ENCODE measurements at regions not wholly inside any gene's neighbourhood (a gene's known extent, or its start where the extent isn't known, plus 50 kb on each side); places are given as distances from the start of the nearest gene placed in this dataset.

- DNase-seq (ENCODE audit: low spot score), result no peak
- H3K4me2 ChIP-seq, result no peak overlapping the region
Observed at GRCh38 chr2:13115643-13116042, 398.9 kb downstream of the TRIB2 start.

More at GRCh38 chr2:13115643-13116042, 398.9 kb downstream of the TRIB2 start:
- peaks cover 8% of the 10 kb centered on the region; the same call in 2 of the 3 replicates for H3K4me1 Mint-ChIP-seq
- Histone ChIP-seq H4K20me1 (replicated peaks; ENCODE audit: insufficient read depth) (no peaks in the 10 kb centered on the region), H3K27ac (ENCODE audit: low read depth) (no peak overlapping the region), H2AFZ (no peak overlapping the region), H3K4me3 (no peak overlapping the region), H3K79me2 (replicated peaks; ENCODE audit: insufficient read depth) (no peaks in the 10 kb centered on the region), H3K9me2 (ENCODE audit: insufficient read depth) (no peaks in the 10 kb centered on the region; the same call in 1 of the 2 replicates), H3K36me3 (ENCODE audit: insufficient read depth) (no peaks in the 10 kb centered on the region), H3K27me3 (ENCODE audit: insufficient read depth) (no peaks in the 10 kb centered on the region), H3K4me1 (ENCODE audit: insufficient read depth) (no peaks in the 10 kb centered on the region), H3F3A (replicated peaks; ENCODE audit: low read depth) (no peaks in the 10 kb centered on the region)
- H3K27me3 Mint-ChIP-seq (ENCODE audit: insufficient read depth, low read depth, poor library complexity), result no peaks in the 10 kb centered on the region
- H3K36me3 Mint-ChIP-seq (ENCODE audit: low read depth), result no peaks in the 10 kb centered on the region
- TF ChIP-seq STAT1 (IDR thresholded peaks at IDR 0.05; ENCODE audit: unreplicated experiment) (no peak), ZNF331 (CRISPR knock-in tag; IDR thresholded peaks at IDR 0.05; ENCODE audit: low read depth) (no peak), ETS1 (IDR thresholded peaks at IDR 0.05) (no peak), ZNF114 (CRISPR knock-in tag; IDR thresholded peaks at IDR 0.05) (no peak), NANOG (IDR thresholded peaks at IDR 0.05; ENCODE audit: borderline replicate concordance) (no peak), EZH2phosphoT487 (IDR thresholded peaks at IDR 0.05; ENCODE audit: unreplicated experiment) (no peak), EZH2 (IDR thresholded peaks at IDR 0.05; ENCODE audit: low read depth, unreplicated experiment) (no peak), JUNB (IDR thresholded peaks at IDR 0.05; ENCODE audit: unreplicated experiment) (no peak), REST (IDR thresholded peaks at IDR 0.05; ENCODE audit: unreplicated experiment) (no peak), CREB1 (CRISPR knock-in tag; IDR thresholded peaks at IDR 0.05; ENCODE audit: low read depth) (no peak)
- TF ChIP-seq, protein P1, sequence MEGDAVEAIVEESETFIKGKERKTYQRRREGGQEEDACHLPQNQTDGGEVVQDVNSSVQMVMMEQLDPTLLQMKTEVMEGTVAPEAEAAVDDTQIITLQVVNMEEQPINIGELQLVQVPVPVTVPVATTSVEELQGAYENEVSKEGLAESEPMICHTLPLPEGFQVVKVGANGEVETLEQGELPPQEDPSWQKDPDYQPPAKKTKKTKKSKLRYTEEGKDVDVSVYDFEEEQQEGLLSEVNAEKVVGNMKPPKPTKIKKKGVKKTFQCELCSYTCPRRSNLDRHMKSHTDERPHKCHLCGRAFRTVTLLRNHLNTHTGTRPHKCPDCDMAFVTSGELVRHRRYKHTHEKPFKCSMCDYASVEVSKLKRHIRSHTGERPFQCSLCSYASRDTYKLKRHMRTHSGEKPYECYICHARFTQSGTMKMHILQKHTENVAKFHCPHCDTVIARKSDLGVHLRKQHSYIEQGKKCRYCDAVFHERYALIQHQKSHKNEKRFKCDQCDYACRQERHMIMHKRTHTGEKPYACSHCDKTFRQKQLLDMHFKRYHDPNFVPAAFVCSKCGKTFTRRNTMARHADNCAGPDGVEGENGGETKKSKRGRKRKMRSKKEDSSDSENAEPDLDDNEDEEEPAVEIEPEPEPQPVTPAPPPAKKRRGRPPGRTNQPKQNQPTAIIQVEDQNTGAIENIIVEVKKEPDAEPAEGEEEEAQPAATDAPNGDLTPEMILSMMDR (conservative IDR thresholded peaks at IDR 0.05; ENCODE audit: low read depth in 2 of 2), result no peak
- TF ChIP-seq, protein P2, sequence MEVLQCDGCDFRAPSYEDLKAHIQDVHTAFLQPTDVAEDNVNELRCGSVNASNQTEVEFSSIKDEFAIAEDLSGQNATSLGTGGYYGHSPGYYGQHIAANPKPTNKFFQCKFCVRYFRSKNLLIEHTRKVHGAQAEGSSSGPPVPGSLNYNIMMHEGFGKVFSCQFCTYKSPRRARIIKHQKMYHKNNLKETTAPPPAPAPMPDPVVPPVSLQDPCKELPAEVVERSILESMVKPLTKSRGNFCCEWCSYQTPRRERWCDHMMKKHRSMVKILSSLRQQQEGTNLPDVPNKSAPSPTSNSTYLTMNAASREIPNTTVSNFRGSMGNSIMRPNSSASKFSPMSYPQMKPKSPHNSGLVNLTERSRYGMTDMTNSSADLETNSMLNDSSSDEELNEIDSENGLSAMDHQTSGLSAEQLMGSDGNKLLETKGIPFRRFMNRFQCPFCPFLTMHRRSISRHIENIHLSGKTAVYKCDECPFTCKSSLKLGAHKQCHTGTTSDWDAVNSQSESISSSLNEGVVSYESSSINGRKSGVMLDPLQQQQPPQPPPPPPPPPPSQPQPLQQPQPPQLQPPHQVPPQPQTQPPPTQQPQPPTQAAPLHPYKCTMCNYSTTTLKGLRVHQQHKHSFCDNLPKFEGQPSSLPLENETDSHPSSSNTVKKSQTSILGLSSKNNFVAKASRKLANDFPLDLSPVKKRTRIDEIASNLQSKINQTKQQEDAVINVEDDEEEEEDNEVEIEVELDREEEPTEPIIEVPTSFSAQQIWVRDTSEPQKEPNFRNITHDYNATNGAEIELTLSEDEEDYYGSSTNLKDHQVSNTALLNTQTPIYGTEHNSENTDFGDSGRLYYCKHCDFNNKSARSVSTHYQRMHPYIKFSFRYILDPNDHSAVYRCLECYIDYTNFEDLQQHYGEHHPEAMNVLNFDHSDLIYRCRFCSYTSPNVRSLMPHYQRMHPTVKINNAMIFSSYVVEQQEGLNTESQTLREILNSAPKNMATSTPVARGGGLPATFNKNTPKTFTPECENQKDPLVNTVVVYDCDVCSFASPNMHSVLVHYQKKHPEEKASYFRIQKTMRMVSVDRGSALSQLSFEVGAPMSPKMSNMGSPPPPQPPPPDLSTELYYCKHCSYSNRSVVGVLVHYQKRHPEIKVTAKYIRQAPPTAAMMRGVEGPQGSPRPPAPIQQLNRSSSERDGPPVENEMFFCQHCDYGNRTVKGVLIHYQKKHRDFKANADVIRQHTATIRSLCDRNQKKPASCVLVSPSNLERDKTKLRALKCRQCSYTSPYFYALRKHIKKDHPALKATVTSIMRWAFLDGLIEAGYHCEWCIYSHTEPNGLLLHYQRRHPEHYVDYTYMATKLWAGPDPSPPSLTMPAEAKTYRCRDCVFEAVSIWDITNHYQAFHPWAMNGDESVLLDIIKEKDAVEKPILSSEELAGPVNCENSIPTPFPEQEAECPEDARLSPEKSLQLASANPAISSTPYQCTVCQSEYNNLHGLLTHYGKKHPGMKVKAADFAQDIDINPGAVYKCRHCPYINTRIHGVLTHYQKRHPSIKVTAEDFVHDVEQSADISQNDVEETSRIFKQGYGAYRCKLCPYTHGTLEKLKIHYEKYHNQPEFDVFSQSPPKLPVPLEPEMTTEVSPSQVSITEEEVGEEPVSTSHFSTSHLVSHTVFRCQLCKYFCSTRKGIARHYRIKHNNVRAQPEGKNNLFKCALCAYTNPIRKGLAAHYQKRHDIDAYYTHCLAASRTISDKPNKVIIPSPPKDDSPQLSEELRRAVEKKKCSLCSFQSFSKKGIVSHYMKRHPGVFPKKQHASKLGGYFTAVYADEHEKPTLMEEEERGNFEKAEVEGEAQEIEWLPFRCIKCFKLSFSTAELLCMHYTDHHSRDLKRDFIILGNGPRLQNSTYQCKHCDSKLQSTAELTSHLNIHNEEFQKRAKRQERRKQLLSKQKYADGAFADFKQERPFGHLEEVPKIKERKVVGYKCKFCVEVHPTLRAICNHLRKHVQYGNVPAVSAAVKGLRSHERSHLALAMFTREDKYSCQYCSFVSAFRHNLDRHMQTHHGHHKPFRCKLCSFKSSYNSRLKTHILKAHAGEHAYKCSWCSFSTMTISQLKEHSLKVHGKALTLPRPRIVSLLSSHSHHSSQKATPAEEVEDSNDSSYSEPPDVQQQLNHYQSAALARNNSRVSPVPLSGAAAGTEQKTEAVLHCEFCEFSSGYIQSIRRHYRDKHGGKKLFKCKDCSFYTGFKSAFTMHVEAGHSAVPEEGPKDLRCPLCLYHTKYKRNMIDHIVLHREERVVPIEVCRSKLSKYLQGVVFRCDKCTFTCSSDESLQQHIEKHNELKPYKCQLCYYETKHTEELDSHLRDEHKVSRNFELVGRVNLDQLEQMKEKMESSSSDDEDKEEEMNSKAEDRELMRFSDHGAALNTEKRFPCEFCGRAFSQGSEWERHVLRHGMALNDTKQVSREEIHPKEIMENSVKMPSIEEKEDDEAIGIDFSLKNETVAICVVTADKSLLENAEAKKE (CRISPR knock-in tag; IDR thresholded peaks at IDR 0.05), result no peak
- ATAC-seq, result no peak
- no peaks in the 10 kb centered on the region; the same call in 2 of the 3 replicates for H3K9me3 Mint-ChIP-seq
- H3K27ac Mint-ChIP-seq, result no peak overlapping the region
- no peak overlapping the region for H3K4me3 Mint-ChIP-seq
